ENCODE measurements at regions not wholly inside any gene's neighbourhood (a gene's known extent, or its start where the extent isn't known, plus 50 kb on each side); places are given as distances from the start of the nearest gene placed in this dataset.

GRCh38 chr4:171636606-171637005 lies 176.6 kb upstream of the GALNTL6 start:
- DNase-seq (ENCODE audit: low read depth) = no peak

- DNase-seq (ENCODE audit: low read depth) = no peak
Observed at GRCh38 chr4:171629737-171630136, 183.5 kb upstream of the GALNTL6 start.

- DNase-seq (ENCODE audit: low read depth) = no peak
Observed at GRCh38 chr4:171629182-171629581, 184.0 kb upstream of the GALNTL6 start.

- no peak for DNase-seq (ENCODE audit: low read depth)
Observed at GRCh38 chr4:171626554-171626953, 186.7 kb upstream of the GALNTL6 start.

GRCh38 chr4:171622729-171623128 lies 190.5 kb upstream of the GALNTL6 start:
- DNase-seq (ENCODE audit: low read depth) = no peak

- DNase-seq (ENCODE audit: low read depth) = no peak
Observed at GRCh38 chr4:171621646-171622045, 191.6 kb upstream of the GALNTL6 start.

- DNase-seq (ENCODE audit: low read depth) = no peak
Observed at GRCh38 chr4:171612907-171613306, 200.3 kb upstream of the GALNTL6 start.

GRCh38 chr4:171602638-171603355 lies 210.4 kb upstream of the GALNTL6 start:
- no peak for DNase-seq (ENCODE audit: low read depth)

- DNase-seq (ENCODE audit: low read depth) = no peak
Observed at GRCh38 chr4:171601091-171601490, 212.1 kb upstream of the GALNTL6 start.

GRCh38 chr4:171599628-171600027 lies 213.6 kb upstream of the GALNTL6 start:
- DNase-seq (ENCODE audit: low read depth) = no peak

GRCh38 chr4:171594293-171594692 lies 218.9 kb upstream of the GALNTL6 start:
- no peak for DNase-seq (ENCODE audit: low read depth)

- DNase-seq (ENCODE audit: low read depth) = no peak
Observed at GRCh38 chr4:171590716-171591115, 222.5 kb upstream of the GALNTL6 start.

- no peak for DNase-seq (ENCODE audit: low read depth)
Observed at GRCh38 chr4:171588764-171589163, 224.4 kb upstream of the GALNTL6 start.

GRCh38 chr4:171588051-171588545 lies 225.1 kb upstream of the GALNTL6 start:
- no peak for DNase-seq (ENCODE audit: low read depth)

- DNase-seq (ENCODE audit: low read depth) = no peak
Observed at GRCh38 chr4:171583790-171584189, 229.4 kb upstream of the GALNTL6 start.

GRCh38 chr4:171582961-171583581 lies 230.1 kb upstream of the GALNTL6 start:
- DNase-seq (ENCODE audit: low read depth) = no peak

GRCh38 chr4:171573181-171573580 lies 240.0 kb upstream of the GALNTL6 start:
- DNase-seq (ENCODE audit: low read depth) = no peak

- DNase-seq (ENCODE audit: low read depth) = no peak
Observed at GRCh38 chr4:171565130-171565788, 247.9 kb upstream of the GALNTL6 start.

GRCh38 chr4:171561419-171561818 lies 251.8 kb upstream of the GALNTL6 start:
- no peak for DNase-seq (ENCODE audit: low read depth)

GRCh38 chr4:171553961-171554360 lies 259.2 kb upstream of the GALNTL6 start:
- no peak for DNase-seq (ENCODE audit: low read depth)

GRCh38 chr4:171542640-171543039 lies 270.6 kb upstream of the GALNTL6 start:
- no peak for DNase-seq (ENCODE audit: low read depth)

GRCh38 chr4:171538601-171539100 lies 274.6 kb upstream of the GALNTL6 start:
- no peak for DNase-seq (ENCODE audit: low read depth)

- no peak for DNase-seq (ENCODE audit: low read depth)
Observed at GRCh38 chr4:171534391-171534790, 278.8 kb upstream of the GALNTL6 start.
